ENCODE measurements at regions not wholly inside any gene's neighbourhood (a gene's known extent, or its start where the extent isn't known, plus 50 kb on each side); places are given as distances from the start of the nearest gene placed in this dataset.

- FAIRE-seq (no peak), ATAC-seq (no peak), DNase-seq (ENCODE audit: extremely low read depth in 1 of 4, low spot score in 3 of 4) (no peak)
- intact Hi-C loops (cut with micrococcal nuclease), result no loop called here
- Histone ChIP-seq H3K79me2 (ENCODE audit: control insufficient read depth, insufficient read depth, low read length) (no peaks in the 10 kb centered on the region), H4K20me1 (replicated peaks; ENCODE audit: control insufficient read depth, insufficient read depth, low read length) (no peaks in the 10 kb centered on the region), H2AFZ (ENCODE audit: low read depth, low read length) (no peak overlapping the region), H3K27me3 (ENCODE audit: control insufficient read depth in 2 of 2, insufficient read depth in 2 of 2, low read length in 2 of 2) (no peaks in the 10 kb centered on the region; a peak in 1 of 5 replicates), H3K4me1 (replicated peaks in 1 of 2; ENCODE audit: control insufficient read depth in 2 of 2, insufficient read depth in 2 of 2, low read length in 2 of 2) (no peaks in the 10 kb centered on the region), H3K9ac (ENCODE audit: insufficient read depth in 1 of 2, low read depth in 2 of 2, low read length in 2 of 2) (no peak overlapping the region), H3K36me3 (ENCODE audit: control insufficient read depth, insufficient read depth, low read length) (no peaks in the 10 kb centered on the region), H3K27ac (ENCODE audit: extremely low read depth, low read depth, low read length) (no peak overlapping the region), H3K9me1 (ENCODE audit: control insufficient read depth, insufficient read depth, low read length) (no peaks in the 10 kb centered on the region), H3K4me3 (no peak overlapping the region), H3K4me2 (ENCODE audit: insufficient read depth, low read length) (no peak overlapping the region), H3K9me3 (replicated peaks; ENCODE audit: control insufficient read depth, insufficient read depth, low read depth, low read length) (no peaks in the 10 kb centered on the region)
- CTCF ChIA-PET (ENCODE audit: low intra/inter-chr PET ratio), result no interaction called here
- BruUV-seq (replicated peaks), result no TSS peak
- TF ChIP-seq BACH1 (tag; IDR thresholded peaks at IDR 0.05), result no peak
- no peak for TF ChIP-seq SREBF1 (IDR thresholded peaks at IDR 0.05; ENCODE audit: borderline replicate concordance, low read depth, low read length)
- no peak for TF ChIP-seq RHOXF2B (CRISPR knock-in tag; conservative IDR thresholded peaks at IDR 0.05)
- no peak for TF ChIP-seq RBFOX2 (IDR thresholded peaks at IDR 0.05; ENCODE audit: low read depth, low read length)
- TF ChIP-seq ZNF316 (IDR thresholded peaks at IDR 0.05), result no peak
- TF ChIP-seq ZNF609 (CRISPR knock-in tag; IDR thresholded peaks at IDR 0.05; ENCODE audit: borderline replicate concordance), result no peak
- in situ Hi-C loops (cut with MboI), result no loop called here
- WGBS (ENCODE audit: insufficient coverage, low coverage, missing lambda C conversion rate), result 0% methylated on average over 1 of the region's 1 CpG
- POLR2A ChIA-PET, result no interaction called here
Measured at GRCh38 chr16:72369274-72369673, 197.3 kb upstream of the PMFBP1 start.

Measured in K562 (cell line).